HG03095 (cell line): ENCODE measurements at regions not wholly inside any gene's neighbourhood (a gene's known extent, or its start where the extent isn't known, plus 50 kb on each side); places are given as distances from the start of the nearest gene placed in this dataset.

Experiments
- ATAC-seq: cut with Tn5 transposase; IDR thresholded peaks from one replicate; pipeline ENCODE4 v1.9.1; 2021; ENCODE audit warnings: moderate library complexity; ENCODE audit not compliant: unreplicated experiment

- no peak for ATAC-seq
Observed at GRCh38 chr2:59892398-59892797, 661.1 kb downstream of the BCL11A start.

DNA sequence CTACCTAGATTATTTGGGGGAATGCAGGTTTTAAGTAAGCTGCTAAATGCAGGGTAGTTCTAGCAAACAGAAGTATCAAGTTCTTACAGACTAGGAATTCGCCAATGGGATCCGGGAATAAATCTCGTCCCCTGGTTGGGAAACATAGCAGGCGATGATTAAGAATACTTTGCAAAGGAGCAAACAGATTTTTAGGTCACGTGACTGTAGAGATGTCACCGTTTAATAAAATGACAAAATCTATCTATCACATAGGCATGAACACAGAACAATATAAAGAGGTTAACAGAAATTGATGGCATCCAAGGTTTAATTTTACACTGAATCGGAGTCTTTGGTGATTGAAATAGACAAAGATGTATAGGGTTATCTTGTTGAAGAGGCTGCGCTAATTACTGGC is 664.1 kb downstream of the BCL11A start:
- no peak for ATAC-seq

DNA sequence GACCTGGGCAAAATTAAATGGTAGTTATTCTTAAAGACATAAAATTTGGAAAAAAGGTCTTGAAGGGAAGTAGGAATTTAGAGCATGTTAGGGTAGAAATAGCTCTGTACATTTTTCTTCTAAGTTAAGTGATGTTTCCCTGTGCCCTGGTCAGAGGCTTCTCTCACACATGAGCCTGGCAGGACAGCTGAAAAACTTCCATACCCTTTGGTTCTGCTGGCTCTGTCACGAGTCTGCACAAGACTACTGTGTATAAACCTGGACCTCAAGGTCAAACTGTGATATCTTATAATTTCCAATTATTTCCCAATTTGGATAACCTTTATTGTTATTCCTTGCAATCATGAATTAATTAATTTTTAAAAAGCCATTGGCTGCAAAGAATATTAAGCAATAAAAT is 664.7 kb downstream of the BCL11A start:
- ATAC-seq = no peak

- peak; percentile 98 for ATAC-seq
Observed at GRCh38 chr2:59888015-59888414, 665.4 kb downstream of the BCL11A start.

DNA sequence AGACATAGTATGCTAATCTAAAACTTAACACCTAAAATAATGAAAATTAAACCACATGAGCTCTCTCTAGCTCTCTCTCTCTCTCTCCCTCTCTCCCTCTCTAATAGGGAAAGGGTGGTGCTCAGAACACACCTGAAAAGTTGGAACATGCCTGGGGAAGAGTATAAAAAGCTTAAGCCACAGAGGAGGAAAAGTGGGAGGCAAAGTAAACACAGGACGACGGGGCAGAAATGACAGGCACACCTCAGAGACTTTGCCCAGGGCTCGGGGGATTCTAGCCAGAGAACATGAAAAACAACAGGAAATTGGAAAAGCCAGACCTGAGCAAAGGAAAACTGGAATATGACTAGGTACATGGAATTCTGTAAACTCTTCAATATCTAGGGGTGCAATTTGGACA is 666.1 kb downstream of the BCL11A start:
- no peak for ATAC-seq

- ATAC-seq = no peak
Observed at GRCh38 chr2:59886759-59887158, 666.7 kb downstream of the BCL11A start.

- ATAC-seq = no peak
Observed at GRCh38 chr2:59885541-59885940, 667.9 kb downstream of the BCL11A start.

GRCh38 chr2:59884166-59884565 is 669.3 kb downstream of the BCL11A start:
- ATAC-seq = no peak

- ATAC-seq = no peak
Observed at GRCh38 chr2:59882822-59883221, 670.6 kb downstream of the BCL11A start.

GRCh38 chr2:59882279-59882678 is 671.2 kb downstream of the BCL11A start:
- ATAC-seq = no peak

DNA sequence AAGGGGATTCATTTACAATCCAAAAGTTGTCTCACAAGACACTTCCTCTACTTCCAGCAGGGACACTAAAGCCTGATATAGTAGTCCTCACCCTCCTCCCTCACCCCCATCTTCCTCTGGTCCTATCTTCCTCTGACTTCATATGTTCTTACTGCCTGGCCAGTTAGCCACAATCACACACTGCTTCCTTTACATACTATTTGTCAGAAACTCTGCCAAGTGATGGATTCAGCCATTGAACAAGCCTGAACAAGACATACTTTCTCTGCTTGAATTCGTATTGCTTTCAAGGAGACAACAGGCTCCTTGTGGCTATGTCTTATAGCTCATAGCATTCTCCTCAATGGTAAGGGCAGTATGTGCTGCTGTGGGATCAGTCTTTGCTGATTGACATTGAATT is 672.2 kb downstream of the BCL11A start:
- no peak for ATAC-seq

GRCh38 chr2:59879700-59880131 is 673.7 kb downstream of the BCL11A start:
- ATAC-seq = no peak

GRCh38 chr2:59875836-59876235 is 677.6 kb downstream of the BCL11A start:
- ATAC-seq = no peak

DNA sequence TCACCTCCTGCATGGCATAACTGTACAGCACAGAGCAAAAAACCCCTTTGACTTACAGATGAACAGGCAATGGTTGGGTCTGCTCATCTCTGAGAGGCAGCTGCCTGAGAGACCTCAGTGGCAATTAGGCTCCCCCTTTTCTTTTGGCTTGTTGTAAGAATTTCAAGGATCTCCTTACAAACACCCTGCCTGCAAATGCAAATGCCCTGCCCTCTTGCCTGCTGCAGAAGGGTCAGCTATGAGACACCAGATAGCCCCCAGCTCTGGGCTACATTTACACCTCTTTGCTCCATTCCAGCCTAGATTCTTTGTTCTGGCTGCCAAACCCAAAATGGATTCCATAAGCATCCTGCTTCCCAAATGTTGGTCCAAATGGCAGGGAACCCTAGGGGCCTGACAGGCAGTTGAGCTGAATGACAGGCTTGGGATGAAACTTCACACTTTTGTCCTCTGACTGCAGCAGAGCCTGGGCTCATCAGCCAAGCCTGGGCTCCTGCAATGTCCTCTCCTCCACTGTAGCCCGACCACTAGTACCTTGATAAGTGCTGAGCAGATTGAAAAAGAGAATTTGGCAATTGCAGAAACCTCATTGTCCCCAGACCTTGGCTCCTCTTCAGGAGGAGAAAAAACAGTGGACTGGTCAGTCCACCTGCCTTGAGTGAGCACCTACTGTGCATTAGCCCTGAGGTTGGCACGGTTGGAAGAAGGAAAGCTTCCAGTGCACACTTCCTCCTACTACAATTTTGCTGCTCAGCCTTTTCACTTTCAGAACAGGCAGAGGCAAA is 678.3 kb downstream of the BCL11A start:
- ATAC-seq = no peak

DNA sequence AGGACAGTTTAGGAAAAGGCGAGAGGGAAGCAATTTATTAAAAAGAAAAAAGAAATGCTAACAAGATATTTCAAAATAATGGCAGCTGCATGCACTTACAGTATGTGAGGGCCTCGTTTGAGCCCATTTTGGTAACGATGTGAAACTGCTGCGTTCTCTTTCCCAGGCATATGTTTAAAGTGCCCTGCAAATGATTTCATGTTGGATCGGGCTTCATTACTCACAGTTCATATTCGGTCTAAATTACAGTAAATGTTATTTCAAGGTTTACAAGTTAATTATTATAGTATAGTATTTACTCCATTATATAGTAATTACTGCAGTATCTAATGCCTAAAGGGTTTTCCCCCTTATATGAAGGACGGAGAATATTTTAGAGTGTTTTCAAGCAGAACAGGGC is 679.1 kb downstream of the BCL11A start:
- no peak for ATAC-seq

- ATAC-seq = no peak
Observed at GRCh38 chr2:59871830-59872229, 681.6 kb downstream of the BCL11A start.

DNA sequence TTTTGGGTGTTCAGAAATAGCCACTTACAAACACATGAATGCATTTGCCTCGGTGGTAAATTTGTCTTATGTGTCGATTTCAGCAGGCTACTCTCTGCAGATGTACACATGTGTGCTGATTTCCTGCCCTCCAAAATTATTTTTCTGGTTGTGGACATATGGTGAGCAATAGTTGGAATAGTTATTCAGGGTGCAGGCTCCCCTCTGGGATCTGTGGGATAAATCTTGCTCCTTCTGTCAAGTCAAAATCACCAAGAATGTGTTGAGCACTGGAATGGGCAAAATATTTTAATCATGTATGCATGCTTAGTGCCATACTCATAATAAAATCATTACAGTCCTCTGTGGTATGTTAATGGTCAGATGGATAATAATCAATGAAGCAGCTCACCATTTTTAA is 684.5 kb downstream of the BCL11A start:
- ATAC-seq = no peak

GRCh38 chr2:59866436-59866835 is 687.0 kb downstream of the BCL11A start:
- no peak for ATAC-seq

GRCh38 chr2:59858540-59858939 is 694.9 kb downstream of the BCL11A start:
- no peak for ATAC-seq

GRCh38 chr2:59857109-59857508 is 696.3 kb downstream of the BCL11A start:
- ATAC-seq = no peak

GRCh38 chr2:59856391-59856790 is 697.1 kb downstream of the BCL11A start:
- ATAC-seq = no peak

DNA sequence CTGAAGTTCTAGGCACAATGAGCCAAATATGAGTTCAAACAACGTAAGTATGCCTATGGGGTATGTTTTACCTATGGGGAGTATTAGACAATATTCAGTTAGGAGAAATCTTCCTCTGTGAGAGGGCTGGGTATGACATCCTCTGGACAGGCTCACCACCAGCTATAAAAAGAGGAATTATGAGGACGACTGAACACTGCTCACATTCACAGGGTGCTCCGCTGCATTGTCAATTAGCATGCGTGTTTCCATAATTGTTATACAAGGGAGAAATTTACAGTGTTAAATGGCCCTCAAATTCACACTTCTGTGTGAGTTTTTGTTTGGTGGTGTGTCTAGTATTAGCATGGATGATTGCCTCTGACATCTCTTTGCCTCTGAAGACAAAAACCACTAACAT is 700.4 kb downstream of the BCL11A start:
- ATAC-seq = no peak

GRCh38 chr2:59851836-59852475 is 701.5 kb downstream of the BCL11A start:
- no peak for ATAC-seq
